Activated T-cell treated with anti-CD3 and anti-CD28 coated beads, Interleukin-2, amount 50 U/mL, for 48 hours (primary cell): ENCODE measurements at regions not wholly inside any gene's neighbourhood (a gene's known extent, or its start where the extent isn't known, plus 50 kb on each side); places are given as distances from the start of the nearest gene placed in this dataset.

Source experiments
- DNase-seq, 2 experiments: peaks; one replicate each; pipeline ENCODE4 v3.0.0-alpha.2; 2020

DNA sequence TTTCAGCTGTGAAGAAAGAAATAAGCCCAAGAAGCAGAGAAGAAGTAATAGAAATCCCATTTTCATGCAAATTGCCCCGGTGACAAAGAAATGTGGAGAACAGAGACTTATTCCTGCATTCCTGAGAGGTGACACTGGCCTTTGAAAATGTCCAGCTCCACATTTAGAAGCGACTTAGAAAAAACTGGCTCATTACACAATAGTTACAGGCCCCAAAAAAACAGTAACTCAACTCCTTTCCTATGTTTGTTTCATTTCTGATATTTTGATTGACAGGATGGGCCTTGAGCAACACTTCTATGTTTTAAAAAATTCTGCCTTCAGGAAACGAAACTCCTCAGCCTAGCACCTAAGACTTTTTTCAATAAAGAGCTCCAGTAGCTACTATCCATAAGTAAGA lies 726.9 kb upstream of the TENM4 start:
- no peak for DNase-seq

GRCh38 chr11:80165744-80166143 lies 724.9 kb upstream of the TENM4 start:
- DNase-seq = no peak

DNA sequence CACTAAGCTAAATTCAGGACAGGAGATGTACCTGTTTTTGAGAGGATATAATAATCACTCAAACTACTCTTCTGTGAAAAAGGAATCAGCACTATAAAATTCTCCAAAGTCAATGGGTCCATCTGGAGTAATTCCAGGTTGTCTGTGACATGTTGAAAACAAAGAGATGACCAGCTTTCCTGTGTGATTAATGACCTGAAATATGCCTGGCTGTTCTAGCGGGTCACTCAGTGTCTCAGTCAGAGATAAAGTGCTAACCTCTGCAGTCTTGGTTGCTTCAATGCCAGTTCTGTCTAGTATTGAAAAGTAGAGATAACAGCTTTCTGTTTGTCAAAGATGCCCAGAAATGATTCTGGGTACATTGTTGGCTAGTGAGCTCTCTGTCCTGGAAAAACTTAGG lies 722.6 kb upstream of the TENM4 start:
- no peak for DNase-seq

DNA sequence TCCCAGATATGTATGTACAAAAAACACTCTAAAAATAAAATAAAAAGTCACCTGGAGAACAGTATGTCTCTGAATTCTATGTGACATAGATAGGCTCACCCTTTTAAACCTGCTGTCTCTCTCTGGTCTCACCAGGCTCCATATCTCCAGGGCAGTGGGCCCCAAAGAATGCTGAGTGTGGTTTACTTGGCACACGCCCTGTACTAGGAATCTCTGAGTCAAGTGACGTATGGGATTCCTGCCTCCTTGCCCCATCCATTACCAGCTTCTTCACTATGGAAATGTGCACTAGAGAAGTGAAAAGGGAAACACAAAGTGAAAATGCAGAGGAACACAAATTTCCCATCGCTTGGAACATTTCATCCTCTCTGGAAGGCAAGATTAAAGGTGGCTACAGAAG lies 722.2 kb upstream of the TENM4 start:
- no peak for DNase-seq

DNA sequence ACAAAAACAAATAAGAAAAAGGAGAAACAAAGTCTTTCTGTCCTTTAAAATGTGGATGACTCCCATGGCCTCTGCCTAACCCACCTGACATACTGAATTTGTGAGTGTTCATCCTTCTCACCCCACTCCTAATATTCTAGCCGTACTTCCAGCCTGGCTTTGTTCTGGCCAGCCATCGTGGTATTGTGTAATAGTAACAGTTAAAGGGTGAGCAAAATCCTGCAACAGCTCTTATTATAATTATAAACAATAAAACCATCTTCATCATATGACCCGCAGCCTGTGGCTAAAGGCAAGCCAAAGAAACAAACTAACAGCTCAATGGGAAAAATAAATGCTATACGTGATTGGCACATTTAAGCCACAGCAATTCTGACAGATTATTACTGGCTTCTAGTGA lies 721.6 kb upstream of the TENM4 start:
- no peak for DNase-seq

GRCh38 chr11:80157447-80157846 lies 716.6 kb upstream of the TENM4 start:
- no peak for DNase-seq

DNA sequence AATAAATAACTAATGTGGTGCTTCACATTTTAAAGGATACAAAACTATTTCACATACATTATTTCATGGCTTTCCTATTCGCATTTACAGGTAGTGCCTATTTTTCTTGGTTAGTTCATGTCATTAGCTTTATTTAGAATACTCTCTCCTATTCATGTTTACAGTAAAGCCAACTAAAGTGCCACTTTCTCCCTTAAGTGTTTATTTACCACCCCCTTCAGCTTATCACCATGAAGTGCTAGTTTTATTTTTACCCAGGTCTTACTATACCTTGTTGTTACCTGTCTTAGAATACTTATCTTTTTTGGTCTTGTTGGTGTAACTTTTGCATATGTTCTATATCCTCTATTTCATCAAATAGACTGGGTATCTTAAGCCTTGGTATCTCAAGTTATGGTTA lies 715.2 kb upstream of the TENM4 start:
- no peak for DNase-seq

- no peak for DNase-seq
These were observed 714.7 kb upstream of the TENM4 start for GRCh38 chr11:80155412-80156017.

DNA sequence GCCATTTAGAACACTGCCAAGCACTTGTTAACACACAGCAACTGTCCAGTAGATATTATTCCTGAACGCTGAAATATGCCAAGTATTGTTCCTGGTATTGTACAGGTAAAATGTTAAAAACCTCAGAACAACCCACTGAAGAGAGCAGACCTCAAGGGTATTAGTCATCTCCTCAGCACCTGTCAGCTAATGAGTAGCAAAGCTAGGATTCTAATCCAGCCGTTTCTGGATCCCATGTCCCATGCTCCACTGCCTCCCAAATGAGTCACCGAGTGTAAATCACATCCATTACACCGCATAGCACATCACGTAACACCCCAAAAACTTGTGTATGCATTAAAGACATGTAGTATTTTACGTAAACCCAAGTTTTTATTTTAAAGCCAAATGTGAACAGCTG lies 705.4 kb upstream of the TENM4 start:
- DNase-seq = no peak

- DNase-seq = no peak
These were observed 704.2 kb upstream of the TENM4 start for GRCh38 chr11:80144897-80145594.

GRCh38 chr11:80136991-80137390 lies 696.2 kb upstream of the TENM4 start:
- no peak for DNase-seq

- DNase-seq = no peak
These were observed 688.6 kb upstream of the TENM4 start for GRCh38 chr11:80129396-80129795.

DNA sequence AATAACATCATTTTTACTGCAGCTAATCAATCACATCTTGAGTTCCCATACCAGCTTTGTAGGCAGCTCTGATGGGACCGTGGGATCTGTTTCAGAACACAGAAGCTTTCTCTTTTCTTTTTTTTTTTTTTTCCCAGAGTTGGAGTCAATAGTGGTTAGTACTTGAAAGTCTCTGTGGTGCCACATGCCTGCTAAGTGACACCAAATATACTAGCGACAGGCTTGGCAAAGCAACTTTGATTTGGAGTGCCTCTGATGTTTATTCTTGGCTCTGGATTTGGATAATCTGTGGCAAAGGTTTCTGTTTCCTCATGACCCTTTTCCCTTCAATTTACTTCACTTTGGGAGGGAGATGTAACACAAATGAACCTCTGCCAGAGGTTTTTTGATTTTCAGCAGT lies 681.4 kb upstream of the TENM4 start:
- DNase-seq = no peak

GRCh38 chr11:80118073-80118472 lies 677.2 kb upstream of the TENM4 start:
- DNase-seq = no peak

DNA sequence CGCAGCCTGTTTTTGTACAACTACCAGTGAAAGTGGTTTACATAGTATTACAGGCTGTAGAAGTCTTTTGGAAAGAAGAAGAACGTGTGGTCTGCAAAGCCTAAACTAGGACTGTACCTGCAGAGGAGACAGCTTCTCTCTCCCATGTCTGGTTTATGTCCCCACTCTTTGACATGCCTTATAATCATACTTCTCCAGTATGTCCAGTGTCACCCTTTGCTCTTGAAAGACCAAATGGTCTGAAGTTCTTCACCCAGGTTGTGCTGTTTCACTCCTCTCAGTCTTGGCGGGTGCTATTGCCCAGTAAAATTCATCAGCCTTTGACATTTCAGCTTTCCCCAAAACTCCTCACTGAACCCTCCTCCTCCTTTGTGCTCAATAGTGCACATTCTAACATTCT lies 676.0 kb upstream of the TENM4 start:
- DNase-seq = no peak

- no peak for DNase-seq
These were observed 668.8 kb upstream of the TENM4 start for GRCh38 chr11:80109652-80110051.

DNA sequence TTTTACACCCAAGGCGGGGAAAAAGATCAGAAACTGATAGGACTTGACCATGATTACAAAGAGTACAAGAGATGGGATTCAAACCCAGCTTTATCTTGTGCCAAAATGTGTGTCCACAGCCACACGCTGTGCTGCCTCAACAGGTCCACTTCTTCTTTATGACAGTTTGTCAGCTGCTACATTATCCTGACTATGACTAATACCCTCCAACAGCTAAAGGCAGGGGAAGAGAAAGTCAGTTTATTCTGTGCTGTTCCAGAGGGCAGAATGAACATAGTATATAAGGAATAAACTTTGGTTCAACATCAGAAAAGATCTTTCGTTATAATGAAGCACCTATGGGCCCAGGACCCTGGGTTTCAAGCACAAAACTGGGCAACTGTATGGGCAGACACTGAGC lies 668.2 kb upstream of the TENM4 start:
- DNase-seq = no peak

DNA sequence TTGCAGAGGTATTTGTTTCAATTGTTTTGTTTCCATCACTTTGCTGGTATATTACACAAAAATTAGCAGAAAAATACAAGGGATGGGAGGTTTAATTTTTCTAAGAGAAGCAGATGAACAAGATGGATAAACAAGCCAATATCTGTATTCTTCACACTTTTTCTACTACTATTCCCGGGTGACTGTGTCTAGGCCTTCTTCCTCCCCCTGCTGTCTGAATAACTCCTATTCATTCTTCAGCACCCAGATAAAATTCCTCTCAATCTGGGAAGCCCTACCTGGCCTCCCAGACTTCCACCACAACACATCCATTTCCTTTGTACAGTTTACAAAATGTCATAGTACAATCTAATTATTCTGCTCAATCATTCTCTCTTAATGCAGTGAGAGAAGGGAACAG lies 666.6 kb upstream of the TENM4 start:
- DNase-seq = no peak

- no peak for DNase-seq
These were observed 663.4 kb upstream of the TENM4 start for GRCh38 chr11:80104191-80104590.

GRCh38 chr11:80103142-80103859 lies 662.5 kb upstream of the TENM4 start:
- DNase-seq = no peak

- DNase-seq = no peak
These were observed 656.3 kb upstream of the TENM4 start for GRCh38 chr11:80097146-80097545.

- DNase-seq = no peak
These were observed 655.9 kb upstream of the TENM4 start for GRCh38 chr11:80096736-80097135.

DNA sequence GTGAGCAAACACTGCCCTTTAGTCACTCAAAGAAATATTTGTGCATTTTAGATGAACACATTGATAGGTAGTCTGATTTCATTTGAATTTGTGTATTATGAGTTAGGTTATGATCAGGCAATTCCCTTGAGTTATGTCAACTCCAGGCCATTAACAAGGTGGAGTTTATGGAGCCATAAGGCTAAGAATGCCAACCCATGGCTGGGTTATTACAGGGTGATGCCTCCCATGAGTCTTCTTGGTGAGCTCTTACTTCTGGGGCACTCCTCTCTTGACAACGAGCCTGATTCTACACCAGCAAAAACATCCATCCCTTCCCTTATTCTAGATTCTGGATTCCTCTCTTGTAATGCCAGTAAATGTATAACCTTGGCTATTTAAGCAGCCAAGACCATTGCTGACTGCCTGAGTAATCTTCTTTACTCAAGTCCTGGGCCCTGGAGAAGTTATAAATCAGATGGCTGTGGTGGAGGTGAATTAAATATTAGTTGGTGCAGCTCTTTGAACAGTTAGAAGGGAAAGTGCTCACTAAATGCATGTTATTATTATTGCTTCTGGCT lies 645.7 kb upstream of the TENM4 start:
- DNase-seq = no peak

DNA sequence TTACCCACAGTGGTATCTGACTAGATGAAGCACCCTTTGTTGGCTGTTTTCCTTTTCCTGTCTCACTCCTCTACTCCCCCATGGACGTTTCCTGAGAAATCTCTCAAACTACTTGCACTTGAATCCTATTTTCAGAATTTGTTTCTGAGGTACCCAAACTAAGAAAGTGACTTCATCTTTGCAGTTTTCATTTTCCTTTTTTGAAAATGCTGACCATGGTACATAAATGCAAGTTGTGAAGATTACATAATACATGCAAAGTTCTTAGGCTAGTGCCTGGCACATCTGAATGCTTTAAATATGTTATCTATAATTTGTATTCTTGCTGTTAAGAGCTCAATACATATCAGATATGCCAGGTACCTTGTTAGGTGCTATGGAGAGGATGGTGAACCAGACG lies 644.7 kb upstream of the TENM4 start:
- no peak for DNase-seq
